Right lung (tissue), 2 donors: ENCODE measurements at regions not wholly inside any gene's neighbourhood (a gene's known extent, or its start where the extent isn't known, plus 50 kb on each side); places are given as distances from the start of the nearest gene placed in this dataset.

Source experiments
- DNase-seq, 2 donors: peaks; one replicate each; pipeline ENCODE4 v3.0.0-alpha.2; 2013

- no peak for DNase-seq
Measured at GRCh38 chr13:34750078-34750931, 191.8 kb upstream of the NBEA start.

- DNase-seq, result no peak
Measured at GRCh38 chr13:34751044-34751443, 191.0 kb upstream of the NBEA start.

GRCh38 chr13:34751492-34751891 is 190.6 kb upstream of the NBEA start:
- DNase-seq, result no peak

GRCh38 chr13:34752283-34752960 is 189.6 kb upstream of the NBEA start:
- DNase-seq, result no peak

GRCh38 chr13:34756136-34756535 is 185.9 kb upstream of the NBEA start:
- no peak for DNase-seq

GRCh38 chr13:34756572-34756971 is 185.5 kb upstream of the NBEA start:
- no peak for DNase-seq

- DNase-seq, result no peak
Measured at GRCh38 chr13:34757441-34757840, 184.6 kb upstream of the NBEA start.

GRCh38 chr13:34758628-34759027 is 183.4 kb upstream of the NBEA start:
- DNase-seq, result no peak

- no peak for DNase-seq
Measured at GRCh38 chr13:34762312-34762711, 179.8 kb upstream of the NBEA start.

GRCh38 chr13:34764246-34764645 is 177.8 kb upstream of the NBEA start:
- DNase-seq, result no peak

GRCh38 chr13:34765446-34766180 is 176.5 kb upstream of the NBEA start:
- no peak for DNase-seq

- no peak for DNase-seq
Measured at GRCh38 chr13:34767778-34768177, 174.3 kb upstream of the NBEA start.

GRCh38 chr13:34772206-34772605 is 169.9 kb upstream of the NBEA start:
- no peak for DNase-seq

- no peak for DNase-seq
Measured at GRCh38 chr13:34772881-34773280, 169.2 kb upstream of the NBEA start.

- no peak for DNase-seq
Measured at GRCh38 chr13:34776390-34776981, 165.6 kb upstream of the NBEA start.

GRCh38 chr13:34777089-34777913 is 164.8 kb upstream of the NBEA start:
- DNase-seq, result no peak

- no peak for DNase-seq
Measured at GRCh38 chr13:34777914-34778303, 164.2 kb upstream of the NBEA start.

GRCh38 chr13:34779171-34779570 is 162.9 kb upstream of the NBEA start:
- DNase-seq, result no peak

- no peak for DNase-seq
Measured at GRCh38 chr13:34793301-34793700, 148.8 kb upstream of the NBEA start.

- DNase-seq, result no peak
Measured at GRCh38 chr13:34803756-34804155, 138.3 kb upstream of the NBEA start.

GRCh38 chr13:34805347-34805746 is 136.7 kb upstream of the NBEA start:
- no peak for DNase-seq
